Ovary (tissue), 3 donors: ENCODE measurements at regions not wholly inside any gene's neighbourhood (a gene's known extent, or its start where the extent isn't known, plus 50 kb on each side); places are given as distances from the start of the nearest gene placed in this dataset.

ENCODE experiments used
- CTCF ChIP-seq, 3 donors: fragments of 450-650 bp in 2 of 3; fragments of 200-600 bp in 1 of 3; IDR thresholded peaks; one replicate each; pipeline versions ENCODE4 v1.5.1 to v1.8.0; 2016 to 2022; ENCODE audit warnings: antibody characterized with exemption in 3 of 3, mild to moderate bottlenecking in 1 of 3
- EP300 ChIP-seq: sonication (generic); formaldehyde crosslinking; IDR thresholded peaks from one replicate; pipeline ENCODE4 v1.6.1; 2017; ENCODE audit warnings: antibody characterized with exemption
- POLR2A ChIP-seq: fragments of 450-650 bp; IDR thresholded peaks from one replicate; pipeline ENCODE4 v1.6.1; 2017; ENCODE audit warnings: antibody characterized with exemption, mild to moderate bottlenecking, moderate library complexity
- donor health status: DM: no; HTN: no; CAD: no.

DNA sequence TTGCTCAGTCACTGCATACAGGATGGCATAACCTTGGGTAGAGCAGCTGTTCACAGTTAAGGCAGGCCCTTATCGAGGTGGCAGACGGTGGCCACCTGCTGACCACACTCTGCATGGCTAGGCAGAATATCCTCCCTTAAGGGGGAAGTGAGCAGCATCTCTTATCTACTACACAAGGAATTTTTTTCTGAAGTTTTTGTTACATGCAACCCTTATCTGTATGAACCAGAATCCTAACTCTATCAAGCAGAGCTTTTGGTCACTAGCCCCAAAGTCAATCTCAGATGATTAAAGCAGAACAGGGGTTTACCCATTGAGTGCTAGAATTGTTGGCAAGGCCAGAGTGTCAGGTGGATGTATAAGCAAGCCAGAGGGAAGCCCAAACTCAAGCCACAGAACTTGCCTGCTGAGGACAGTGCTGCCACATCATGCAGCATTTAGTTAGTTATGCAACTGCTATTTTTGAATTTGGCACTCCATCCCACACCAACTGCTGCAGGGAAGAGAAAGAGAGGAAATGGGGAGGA is 192.8 kb downstream of the TBX5 start:
- TF ChIP-seq CTCF (IDR thresholded peaks at IDR 0.05) (no peak), POLR2A (no peak), EP300 (no peak)
